ENCODE measurements at regions not wholly inside any gene's neighbourhood (a gene's known extent, or its start where the extent isn't known, plus 50 kb on each side); places are given as distances from the start of the nearest gene placed in this dataset.

DNA sequence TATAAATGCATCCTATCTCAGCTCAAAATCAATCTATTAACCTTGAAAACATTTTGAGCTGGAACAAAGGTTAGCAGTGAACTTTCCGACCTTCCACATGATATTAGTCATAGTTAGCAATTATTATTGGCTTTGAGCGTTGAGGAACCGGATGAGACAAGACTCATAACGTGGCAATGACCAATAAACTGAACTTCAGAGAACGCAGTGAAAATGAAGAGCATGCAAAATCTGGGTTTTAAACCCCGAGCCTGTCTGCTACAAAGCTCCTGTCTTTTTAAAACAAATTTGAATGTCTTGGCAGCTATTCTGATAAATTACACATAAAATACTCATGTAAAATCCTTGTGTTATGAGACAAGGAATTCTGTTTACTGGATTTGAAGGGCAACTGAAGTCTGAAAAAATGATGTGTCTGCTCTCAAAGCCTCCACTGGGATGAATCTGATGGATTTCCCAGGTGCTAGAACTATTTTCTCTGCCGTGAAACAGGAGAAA is 74.7 kb upstream of the ITGB1 start:
- no peak for TF ChIP-seq POLR2A (IDR thresholded peaks at IDR 0.05)
- TF ChIP-seq EP300 (IDR thresholded peaks at IDR 0.05) = no peak
- TF ChIP-seq, protein P1, sequence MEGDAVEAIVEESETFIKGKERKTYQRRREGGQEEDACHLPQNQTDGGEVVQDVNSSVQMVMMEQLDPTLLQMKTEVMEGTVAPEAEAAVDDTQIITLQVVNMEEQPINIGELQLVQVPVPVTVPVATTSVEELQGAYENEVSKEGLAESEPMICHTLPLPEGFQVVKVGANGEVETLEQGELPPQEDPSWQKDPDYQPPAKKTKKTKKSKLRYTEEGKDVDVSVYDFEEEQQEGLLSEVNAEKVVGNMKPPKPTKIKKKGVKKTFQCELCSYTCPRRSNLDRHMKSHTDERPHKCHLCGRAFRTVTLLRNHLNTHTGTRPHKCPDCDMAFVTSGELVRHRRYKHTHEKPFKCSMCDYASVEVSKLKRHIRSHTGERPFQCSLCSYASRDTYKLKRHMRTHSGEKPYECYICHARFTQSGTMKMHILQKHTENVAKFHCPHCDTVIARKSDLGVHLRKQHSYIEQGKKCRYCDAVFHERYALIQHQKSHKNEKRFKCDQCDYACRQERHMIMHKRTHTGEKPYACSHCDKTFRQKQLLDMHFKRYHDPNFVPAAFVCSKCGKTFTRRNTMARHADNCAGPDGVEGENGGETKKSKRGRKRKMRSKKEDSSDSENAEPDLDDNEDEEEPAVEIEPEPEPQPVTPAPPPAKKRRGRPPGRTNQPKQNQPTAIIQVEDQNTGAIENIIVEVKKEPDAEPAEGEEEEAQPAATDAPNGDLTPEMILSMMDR (IDR thresholded peaks at IDR 0.05) = no peak
